Parathyroid adenoma (tissue), 2 donors: ENCODE measurements at regions not wholly inside any gene's neighbourhood (a gene's known extent, or its start where the extent isn't known, plus 50 kb on each side); places are given as distances from the start of the nearest gene placed in this dataset.

Source experiments
- H2AFZ ChIP-seq: fragments of 300-600 bp; sonication (generic); one replicate; pipeline ENCODE4 v1.7.0; 2017; ENCODE audit warnings: antibody characterized with exemption, mild to moderate bottlenecking
- H3K27ac ChIP-seq: fragments of 300-600 bp; sonication (generic); one replicate; pipeline ENCODE4 v1.7.0; 2017
- H3K27me3 ChIP-seq: fragments of 300-600 bp; sonication (generic); one replicate; pipeline ENCODE4 v1.7.0; 2017; ENCODE audit warnings: low read length; ENCODE audit not compliant: control insufficient read depth, insufficient read depth
- H3K36me3 ChIP-seq: fragments of 300-600 bp; sonication (generic); one replicate; pipeline ENCODE4 v1.7.0; 2017; ENCODE audit warnings: low read length; ENCODE audit not compliant: control insufficient read depth, insufficient read depth
- H3K4me1 ChIP-seq: fragments of 300-600 bp; sonication (generic); one replicate; pipeline ENCODE4 v1.7.0; 2017; ENCODE audit warnings: control low read depth
- H3K4me2 ChIP-seq: fragments of 300-600 bp; sonication (generic); one replicate; pipeline ENCODE4 v1.7.0; 2017; ENCODE audit warnings: low read length
- H3K4me3 ChIP-seq: fragments of 300-600 bp; sonication (generic); one replicate; pipeline ENCODE4 v1.7.0; 2017; ENCODE audit warnings: low read depth, low read length
- H3K79me2 ChIP-seq: fragments of 300-600 bp; sonication (generic); one replicate; pipeline ENCODE4 v1.7.0; 2017; ENCODE audit warnings: control low read depth
- H3K9ac ChIP-seq: fragments of 300-600 bp; sonication (generic); one replicate; pipeline ENCODE4 v1.7.0; 2017; ENCODE audit warnings: mild to moderate bottlenecking
- H3K9me3 ChIP-seq: fragments of 300-600 bp; sonication (generic); one replicate; pipeline ENCODE4 v1.7.0; 2017; ENCODE audit warnings: low read length; ENCODE audit not compliant: control insufficient read depth
- CTCF ChIP-seq: fragments of 300-600 bp; sonication (generic); IDR thresholded peaks from one replicate; pipeline ENCODE4 v1.7.0; 2017; ENCODE audit warnings: antibody characterized with exemption, mild to moderate bottlenecking
- donor health status: primary hyperparathyroidism.

- H3K27me3 ChIP-seq, result no peaks in the 10 kb centered on the region
- H3K9me3 ChIP-seq, result no peaks in the 10 kb centered on the region
- H3K36me3 ChIP-seq, result no peaks in the 10 kb centered on the region
- H2AFZ ChIP-seq, result no peak overlapping the region
- H3K27ac ChIP-seq, result no peak overlapping the region
- no peak overlapping the region for H3K4me3 ChIP-seq
- no peaks in the 10 kb centered on the region for H3K79me2 ChIP-seq
- H3K4me2 ChIP-seq, result no peak overlapping the region
- H3K4me1 ChIP-seq, result no peaks in the 10 kb centered on the region
- H3K9ac ChIP-seq, result no peak overlapping the region
- no peak for TF ChIP-seq CTCF
Observed at GRCh38 chr6:154561750-154562149, 51.3 kb upstream of the CNKSR3 start.

- no peak overlapping the region for H3K4me3 ChIP-seq
- H3K4me1 ChIP-seq, result no peaks in the 10 kb centered on the region
- H2AFZ ChIP-seq, result no peak overlapping the region
- no peaks in the 10 kb centered on the region for H3K79me2 ChIP-seq
- no peak overlapping the region for H3K27ac ChIP-seq
- no peak overlapping the region for H3K9ac ChIP-seq
- H3K36me3 ChIP-seq, result no peaks in the 10 kb centered on the region
- H3K4me2 ChIP-seq, result no peak overlapping the region
- no peaks in the 10 kb centered on the region for H3K27me3 ChIP-seq
- H3K9me3 ChIP-seq, result no peaks in the 10 kb centered on the region
- no peak for TF ChIP-seq CTCF
Observed at GRCh38 chr6:154565331-154565730, 54.8 kb upstream of the CNKSR3 start.

- no peak for TF ChIP-seq CTCF
- H3K4me1 ChIP-seq, result no peaks in the 10 kb centered on the region
- H3K79me2 ChIP-seq, result no peaks in the 10 kb centered on the region
- H3K27me3 ChIP-seq, result no peaks in the 10 kb centered on the region
- no peak overlapping the region for H3K27ac ChIP-seq
- no peak overlapping the region for H3K4me2 ChIP-seq
- H3K36me3 ChIP-seq, result no peaks in the 10 kb centered on the region
- H3K9me3 ChIP-seq, result no peaks in the 10 kb centered on the region
- no peak overlapping the region for H3K9ac ChIP-seq
- no peak overlapping the region for H2AFZ ChIP-seq
- H3K4me3 ChIP-seq, result no peak overlapping the region
Observed at GRCh38 chr6:154566866-154567265, 56.4 kb upstream of the CNKSR3 start.

- Histone ChIP-seq H3K27me3 (no peaks in the 10 kb centered on the region), H3K9me3 (no peaks in the 10 kb centered on the region), H3K79me2 (no peaks in the 10 kb centered on the region), H3K36me3 (no peaks in the 10 kb centered on the region), H3K4me3 (no peak overlapping the region), H3K27ac (no peak overlapping the region), H3K9ac (no peak overlapping the region), H2AFZ (no peak overlapping the region), H3K4me2 (no peak overlapping the region), H3K4me1 (no peaks in the 10 kb centered on the region)
- TF ChIP-seq CTCF, result no peak
Observed at GRCh38 chr6:154567695-154568220, 57.3 kb upstream of the CNKSR3 start.

- no peak overlapping the region for H3K27ac ChIP-seq
- no peak overlapping the region for H3K9ac ChIP-seq
- no peak overlapping the region for H3K4me2 ChIP-seq
- no peaks in the 10 kb centered on the region for H3K36me3 ChIP-seq
- no peak overlapping the region for H2AFZ ChIP-seq
- no peaks in the 10 kb centered on the region for H3K79me2 ChIP-seq
- no peaks in the 10 kb centered on the region for H3K9me3 ChIP-seq
- H3K4me3 ChIP-seq, result no peak overlapping the region
- no peak for TF ChIP-seq CTCF
- H3K27me3 ChIP-seq, result no peaks in the 10 kb centered on the region
- no peaks in the 10 kb centered on the region for H3K4me1 ChIP-seq
Observed at GRCh38 chr6:154569156-154569862, 58.8 kb upstream of the CNKSR3 start.
